ENCODE measurements at regions not wholly inside any gene's neighbourhood (a gene's known extent, or its start where the extent isn't known, plus 50 kb on each side); places are given as distances from the start of the nearest gene placed in this dataset.

DNA sequence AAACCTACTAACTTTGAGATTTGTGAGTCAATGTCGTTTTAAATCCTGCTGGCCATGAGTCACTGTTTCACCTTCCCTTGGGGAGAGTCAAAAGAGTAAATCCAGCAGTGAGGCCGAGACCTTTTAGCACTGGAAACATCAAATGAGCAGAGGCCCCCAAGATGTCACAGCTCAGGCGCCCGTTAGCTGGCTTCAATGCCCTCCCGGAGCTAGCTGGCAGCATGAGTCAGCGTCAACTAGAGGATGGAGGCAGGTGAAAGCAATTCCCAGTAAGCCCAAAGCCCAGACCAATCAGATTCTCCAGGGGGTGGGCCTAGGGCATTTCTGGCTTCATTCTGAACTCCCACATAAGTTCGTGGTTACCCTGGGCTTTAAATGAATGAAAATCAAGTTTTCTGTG lies 170.9 kb downstream of the CLCN4 start:
- no peak for DNase-seq (ENCODE audit: low spot score)
- in situ Hi-C loops (cut with MboI; ENCODE audit: low pct_unique_long_range_greater_than_20kb, low sequenced_read_pairs, unreplicated experiment), result no loop called here
- TF ChIP-seq, protein P1, sequence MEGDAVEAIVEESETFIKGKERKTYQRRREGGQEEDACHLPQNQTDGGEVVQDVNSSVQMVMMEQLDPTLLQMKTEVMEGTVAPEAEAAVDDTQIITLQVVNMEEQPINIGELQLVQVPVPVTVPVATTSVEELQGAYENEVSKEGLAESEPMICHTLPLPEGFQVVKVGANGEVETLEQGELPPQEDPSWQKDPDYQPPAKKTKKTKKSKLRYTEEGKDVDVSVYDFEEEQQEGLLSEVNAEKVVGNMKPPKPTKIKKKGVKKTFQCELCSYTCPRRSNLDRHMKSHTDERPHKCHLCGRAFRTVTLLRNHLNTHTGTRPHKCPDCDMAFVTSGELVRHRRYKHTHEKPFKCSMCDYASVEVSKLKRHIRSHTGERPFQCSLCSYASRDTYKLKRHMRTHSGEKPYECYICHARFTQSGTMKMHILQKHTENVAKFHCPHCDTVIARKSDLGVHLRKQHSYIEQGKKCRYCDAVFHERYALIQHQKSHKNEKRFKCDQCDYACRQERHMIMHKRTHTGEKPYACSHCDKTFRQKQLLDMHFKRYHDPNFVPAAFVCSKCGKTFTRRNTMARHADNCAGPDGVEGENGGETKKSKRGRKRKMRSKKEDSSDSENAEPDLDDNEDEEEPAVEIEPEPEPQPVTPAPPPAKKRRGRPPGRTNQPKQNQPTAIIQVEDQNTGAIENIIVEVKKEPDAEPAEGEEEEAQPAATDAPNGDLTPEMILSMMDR (IDR thresholded peaks at IDR 0.05; ENCODE audit: extremely low read depth, insufficient read depth, missing control alignments), result no peak

DNA sequence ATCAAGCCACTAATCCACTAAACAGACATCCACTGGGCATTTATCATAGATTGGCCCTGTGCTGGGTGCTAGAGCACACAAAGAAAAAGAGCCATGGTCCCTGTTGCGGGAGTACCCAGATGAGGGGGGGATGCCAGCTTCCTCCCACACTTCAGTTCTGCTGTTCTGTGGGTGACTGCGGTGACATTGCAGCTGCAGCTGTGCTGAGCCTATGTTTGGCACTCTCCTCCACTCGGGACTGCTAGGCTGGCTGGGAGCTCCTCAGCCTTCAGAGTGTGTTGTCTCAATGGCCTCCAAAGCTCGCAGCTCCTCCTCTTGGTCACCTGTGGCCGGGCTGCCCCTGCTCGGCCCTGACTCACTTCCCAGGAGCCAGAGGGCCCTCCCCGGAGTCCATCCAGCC lies 173.2 kb downstream of the CLCN4 start:
- TF ChIP-seq, protein P1 (IDR thresholded peaks at IDR 0.05; ENCODE audit: extremely low read depth, insufficient read depth, missing control alignments), result no peak
- in situ Hi-C loops (cut with MboI; ENCODE audit: low pct_unique_long_range_greater_than_20kb, low sequenced_read_pairs, unreplicated experiment), result no loop called here
- no peak for DNase-seq (ENCODE audit: low spot score)

DNA sequence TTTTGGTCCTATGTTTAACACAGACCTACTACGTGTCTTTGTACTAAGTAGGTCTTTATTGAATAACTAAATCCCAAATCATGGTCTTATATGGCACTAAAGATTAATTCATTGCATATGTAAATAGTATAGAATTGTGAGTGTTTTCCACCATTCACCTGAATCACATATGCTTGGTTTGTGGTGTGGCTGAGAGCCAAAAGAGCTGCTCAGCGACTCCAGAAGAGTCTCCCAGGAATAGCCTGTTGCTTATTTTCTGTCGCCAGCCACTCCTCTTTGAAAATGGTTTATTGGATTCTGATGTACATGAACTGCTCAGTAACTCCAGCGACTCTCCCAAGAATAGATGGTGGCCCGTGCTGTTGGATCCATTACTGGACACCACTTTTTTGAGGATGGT lies 184.5 kb downstream of the CLCN4 start:
- in situ Hi-C loops (cut with MboI; ENCODE audit: low pct_unique_long_range_greater_than_20kb, low sequenced_read_pairs, unreplicated experiment), result no loop called here
- TF ChIP-seq, protein P1 (IDR thresholded peaks at IDR 0.05; ENCODE audit: extremely low read depth, insufficient read depth, missing control alignments), result no peak
- no peak for DNase-seq (ENCODE audit: low spot score)

DNA sequence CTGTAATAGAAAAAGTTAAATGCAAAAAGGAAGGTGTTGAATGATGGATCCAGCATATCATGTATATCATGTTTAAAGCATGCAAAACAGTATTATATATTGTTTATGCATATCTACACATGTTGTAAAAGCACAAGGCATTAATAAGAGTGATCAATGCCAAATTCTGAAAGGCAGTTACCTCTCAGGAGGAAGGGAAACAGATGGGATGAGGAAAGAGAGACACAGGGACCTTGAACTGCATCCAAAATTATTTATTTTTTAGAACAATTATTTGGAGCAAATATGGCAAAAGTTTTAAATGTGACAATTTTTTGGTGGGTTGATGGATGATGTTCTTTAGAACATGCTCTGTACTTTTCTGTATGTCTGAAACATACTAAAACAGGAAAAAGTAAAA lies 193.4 kb downstream of the CLCN4 start:
- in situ Hi-C loops (cut with MboI; ENCODE audit: low pct_unique_long_range_greater_than_20kb, low sequenced_read_pairs, unreplicated experiment), result no loop called here
- DNase-seq (ENCODE audit: low spot score), result no peak
- TF ChIP-seq, protein P1 (IDR thresholded peaks at IDR 0.05; ENCODE audit: extremely low read depth, insufficient read depth, missing control alignments), result no peak

DNA sequence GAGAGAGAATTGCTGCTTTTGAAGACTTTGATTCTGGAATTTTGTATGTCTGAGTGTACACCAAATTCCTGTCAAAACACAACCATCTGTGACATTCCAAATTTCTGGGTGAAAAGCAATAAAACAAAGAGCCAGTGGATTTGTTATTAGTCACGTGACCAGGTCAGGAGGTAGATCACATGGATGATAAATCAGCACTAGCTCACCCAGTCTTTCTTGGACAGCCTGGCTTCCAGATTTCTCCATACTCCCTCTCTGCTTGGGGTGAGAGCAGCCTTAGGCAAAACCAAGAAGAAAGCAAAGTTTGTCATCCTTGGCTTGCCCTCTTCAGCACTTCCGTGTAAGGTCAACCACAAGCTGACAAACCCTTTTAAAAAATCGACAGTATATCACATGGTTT lies 194.2 kb downstream of the CLCN4 start:
- in situ Hi-C loops (cut with MboI; ENCODE audit: low pct_unique_long_range_greater_than_20kb, low sequenced_read_pairs, unreplicated experiment), result no loop called here
- no peak for DNase-seq (ENCODE audit: low spot score)
- TF ChIP-seq, protein P1 (IDR thresholded peaks at IDR 0.05; ENCODE audit: extremely low read depth, insufficient read depth, missing control alignments), result no peak

DNA sequence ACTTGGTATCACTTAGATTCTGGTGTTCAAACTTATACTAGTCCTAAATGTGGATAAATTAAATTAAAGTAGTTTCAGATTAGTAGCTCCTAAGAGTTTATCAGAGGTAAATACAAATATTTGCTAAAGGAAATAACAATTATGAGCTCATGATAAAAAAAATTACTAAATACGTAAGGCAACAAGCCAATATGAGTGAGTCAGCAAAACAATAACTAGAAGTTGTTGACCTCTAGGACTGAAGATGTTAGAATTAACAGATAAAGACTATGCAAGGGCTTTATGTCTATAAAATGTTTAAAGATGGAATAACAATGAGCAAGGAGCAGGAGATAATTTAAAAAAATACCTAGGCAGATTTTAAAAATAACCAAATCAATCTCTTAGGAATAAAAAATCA lies 195.8 kb downstream of the CLCN4 start:
- TF ChIP-seq, protein P1 (IDR thresholded peaks at IDR 0.05; ENCODE audit: extremely low read depth, insufficient read depth, missing control alignments), result no peak
- no peak for DNase-seq (ENCODE audit: low spot score)
- in situ Hi-C loops (cut with MboI; ENCODE audit: low pct_unique_long_range_greater_than_20kb, low sequenced_read_pairs, unreplicated experiment), result no loop called here

DNA sequence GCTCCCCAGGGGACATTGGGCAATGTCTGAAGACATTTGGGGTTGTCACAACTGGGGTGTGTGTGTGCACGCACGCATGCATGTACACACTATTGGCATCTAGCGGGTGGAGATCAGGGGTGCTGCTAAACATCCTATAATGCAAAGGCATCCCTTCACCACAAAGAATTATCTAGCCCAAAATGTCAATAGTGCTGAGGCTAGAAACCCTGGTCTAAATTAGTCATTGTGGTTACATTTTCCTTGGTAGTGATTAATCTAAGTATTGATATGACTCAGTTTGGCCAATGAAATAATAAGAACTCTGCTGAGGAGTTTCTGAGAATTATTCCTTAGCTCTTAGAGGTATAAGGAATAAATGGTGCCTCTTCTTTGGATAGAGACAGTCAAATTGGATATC lies 200.2 kb downstream of the CLCN4 start:
- TF ChIP-seq, protein P1 (IDR thresholded peaks at IDR 0.05; ENCODE audit: extremely low read depth, insufficient read depth, missing control alignments), result no peak
- in situ Hi-C loops (cut with MboI; ENCODE audit: low pct_unique_long_range_greater_than_20kb, low sequenced_read_pairs, unreplicated experiment), result no loop called here
- DNase-seq (ENCODE audit: low spot score), result no peak
